ENCODE measurements at regions not wholly inside any gene's neighbourhood (a gene's known extent, or its start where the extent isn't known, plus 50 kb on each side); places are given as distances from the start of the nearest gene placed in this dataset.

DNA sequence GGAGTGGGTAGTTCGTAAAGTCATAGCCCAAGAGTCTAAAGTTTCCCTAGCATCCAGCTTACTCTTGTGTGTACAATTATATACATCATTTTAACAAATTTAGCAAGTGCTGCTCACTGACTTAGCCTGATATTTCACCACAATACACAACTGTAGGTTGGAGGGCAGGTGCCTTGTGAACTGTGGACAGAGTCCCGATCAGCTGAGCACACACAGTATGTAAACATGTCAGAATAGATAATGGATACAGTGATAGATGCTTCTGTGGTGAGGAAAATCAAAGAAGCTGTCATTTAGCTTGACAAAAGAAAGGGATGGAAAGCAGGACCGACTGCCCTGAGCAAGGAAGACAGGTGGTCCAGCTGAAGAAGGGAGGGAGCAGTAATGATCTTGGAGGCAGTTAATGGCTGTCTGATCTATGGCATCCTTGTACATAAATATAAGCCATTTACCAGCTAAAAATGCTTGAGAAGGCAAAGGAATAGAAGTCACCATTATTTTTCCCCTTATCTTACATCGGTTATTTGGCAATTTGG is 372.8 kb upstream of the UBE2E3 start:
- TF ChIP-seq, protein P1, sequence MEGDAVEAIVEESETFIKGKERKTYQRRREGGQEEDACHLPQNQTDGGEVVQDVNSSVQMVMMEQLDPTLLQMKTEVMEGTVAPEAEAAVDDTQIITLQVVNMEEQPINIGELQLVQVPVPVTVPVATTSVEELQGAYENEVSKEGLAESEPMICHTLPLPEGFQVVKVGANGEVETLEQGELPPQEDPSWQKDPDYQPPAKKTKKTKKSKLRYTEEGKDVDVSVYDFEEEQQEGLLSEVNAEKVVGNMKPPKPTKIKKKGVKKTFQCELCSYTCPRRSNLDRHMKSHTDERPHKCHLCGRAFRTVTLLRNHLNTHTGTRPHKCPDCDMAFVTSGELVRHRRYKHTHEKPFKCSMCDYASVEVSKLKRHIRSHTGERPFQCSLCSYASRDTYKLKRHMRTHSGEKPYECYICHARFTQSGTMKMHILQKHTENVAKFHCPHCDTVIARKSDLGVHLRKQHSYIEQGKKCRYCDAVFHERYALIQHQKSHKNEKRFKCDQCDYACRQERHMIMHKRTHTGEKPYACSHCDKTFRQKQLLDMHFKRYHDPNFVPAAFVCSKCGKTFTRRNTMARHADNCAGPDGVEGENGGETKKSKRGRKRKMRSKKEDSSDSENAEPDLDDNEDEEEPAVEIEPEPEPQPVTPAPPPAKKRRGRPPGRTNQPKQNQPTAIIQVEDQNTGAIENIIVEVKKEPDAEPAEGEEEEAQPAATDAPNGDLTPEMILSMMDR (IDR thresholded peaks at IDR 0.05; ENCODE audit: insufficient read depth, low read length) = no peak
- TF ChIP-seq POLR2AphosphoS5 (IDR thresholded peaks at IDR 0.05; ENCODE audit: low read depth) = no peak
- TF ChIP-seq SPI1 (IDR thresholded peaks at IDR 0.05; ENCODE audit: borderline replicate concordance, low read depth) = no peak
- TF ChIP-seq GABPA (IDR thresholded peaks at IDR 0.05; ENCODE audit: low read depth) = no peak
